HCEC 1CT (cell line): ENCODE measurements at regions not wholly inside any gene's neighbourhood (a gene's known extent, or its start where the extent isn't known, plus 50 kb on each side); places are given as distances from the start of the nearest gene placed in this dataset.
"Not testable (repeated sequence)": the region's sequence is repeated elsewhere in the genome, so short reads cannot be mapped to it uniquely, and the experiment has no call there.

Experiments
- DNase-seq: peaks from one replicate; pipeline ENCODE4 v3.0.0-alpha.2; 2017

DNA sequence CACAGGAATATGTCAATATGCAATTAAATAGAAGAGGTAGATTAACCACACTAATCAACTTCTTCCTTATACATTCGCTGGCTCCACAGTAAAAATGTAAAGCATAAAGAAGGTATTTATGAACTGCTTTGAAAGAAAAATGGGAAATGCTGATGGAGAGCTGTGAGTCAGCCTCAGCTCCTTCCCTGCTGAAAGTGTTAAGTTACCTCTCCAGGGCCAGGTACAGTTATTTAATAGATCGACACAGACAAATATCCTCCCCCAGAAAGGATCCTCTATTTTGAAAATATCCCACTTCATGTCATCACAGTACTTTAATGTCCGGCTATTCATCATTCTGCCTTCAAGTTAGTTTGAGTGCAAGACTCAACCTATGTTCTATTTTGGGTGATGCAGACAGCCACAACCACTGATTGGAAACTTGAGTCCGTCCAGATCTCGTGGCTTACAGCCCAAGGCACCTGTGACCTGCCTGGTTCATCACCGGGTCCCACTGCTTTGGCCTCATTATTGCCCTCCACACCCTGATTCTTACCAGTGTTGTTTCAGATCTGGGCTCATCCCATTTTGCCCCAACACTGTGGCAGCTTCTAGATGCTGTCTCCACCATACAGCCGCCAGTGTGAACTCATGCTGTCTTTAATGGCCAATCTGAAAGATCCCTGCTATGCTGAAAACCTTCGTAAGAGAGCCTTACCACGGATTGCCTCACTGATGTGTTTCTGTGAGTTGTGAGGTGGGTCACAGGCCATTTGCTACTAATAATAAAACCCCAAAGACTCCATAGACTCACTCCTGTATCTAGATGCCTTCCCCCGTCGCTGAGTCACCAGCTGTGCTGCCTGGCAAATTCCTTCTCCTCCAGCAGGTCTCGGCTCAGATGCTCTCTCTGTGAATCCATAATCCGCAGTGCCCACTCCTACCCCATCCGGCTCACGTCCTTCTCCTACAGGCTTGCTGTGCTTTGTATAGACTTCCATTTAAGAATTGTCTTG, 56.2 kb upstream of the DDAH1 start:
- DNase-seq, result peak; percentile 85

GRCh38 chr1:85522458-85522857, 57.5 kb upstream of the DDAH1 start:
- not testable (repeated sequence) for DNase-seq

GRCh38 chr1:85523061-85523460, 57.5 kb upstream of the CCN1 start:
- DNase-seq, result not testable (repeated sequence)

DNA sequence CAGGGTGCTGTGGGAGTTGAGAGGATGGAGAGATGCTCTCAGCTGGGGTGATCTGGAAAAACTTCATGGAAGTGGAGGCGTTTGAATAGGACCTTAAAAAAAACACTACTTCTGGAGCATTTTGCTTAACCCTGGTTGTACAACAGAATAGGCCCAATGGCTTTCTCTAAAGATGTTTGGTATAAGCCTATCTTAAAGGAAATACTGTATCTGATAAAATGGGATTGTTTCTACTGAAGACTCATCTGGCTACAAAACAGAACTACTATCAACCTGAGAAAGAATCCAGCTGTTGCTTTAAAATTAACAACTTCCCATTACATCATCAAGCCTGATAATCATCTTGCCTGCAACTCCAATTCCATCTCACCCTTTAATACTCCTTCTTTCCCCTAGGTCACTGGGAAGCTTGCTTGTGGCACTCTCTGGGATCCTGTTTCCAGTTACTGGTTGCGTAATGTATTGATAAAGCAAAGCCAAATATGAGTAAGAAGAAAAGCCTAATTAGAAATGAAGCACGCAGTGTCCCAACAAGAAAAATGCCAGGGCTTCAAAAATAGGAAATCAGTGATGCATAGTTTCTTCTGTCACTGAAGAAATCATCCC, 56.2 kb upstream of the CCN1 start:
- DNase-seq, result peak; percentile 93

- peak; percentile 65 for DNase-seq
These were observed 55.0 kb upstream of the CCN1 start for GRCh38 chr1:85525591-85525991.

DNA sequence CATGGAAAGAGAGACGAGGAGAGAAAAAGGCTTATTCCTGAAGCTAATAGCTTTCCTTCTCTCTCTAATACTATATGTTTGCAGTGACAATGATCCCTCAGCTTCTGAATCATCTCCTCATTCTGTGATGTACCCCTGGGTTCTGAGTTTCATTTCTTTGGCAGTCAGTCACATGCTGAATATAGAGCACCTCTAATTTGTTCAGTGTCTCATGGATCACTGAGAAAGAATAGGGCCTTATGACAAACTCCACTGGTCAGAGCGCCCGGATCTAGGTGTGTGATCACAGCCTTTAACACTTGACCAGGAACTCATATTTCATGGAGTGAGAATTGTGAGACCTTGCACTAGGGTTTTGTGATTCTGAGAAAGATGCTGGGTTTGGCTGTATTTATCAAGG, 54.3 kb upstream of the CCN1 start:
- peak; percentile 35 for DNase-seq

- DNase-seq, result peak; percentile 87
These were observed 53.4 kb upstream of the CCN1 start for GRCh38 chr1:85527145-85527544.
